NCI-H82 treated with DMSO at 0.1 percent for 48 hours (cell line): ENCODE measurements at regions not wholly inside any gene's neighbourhood (a gene's known extent, or its start where the extent isn't known, plus 50 kb on each side); places are given as distances from the start of the nearest gene placed in this dataset.

ENCODE experiments used
- DNase-seq: peaks from one replicate; lab custom pipeline; 2025; ENCODE audit not compliant: unreplicated experiment; lab: John Stamatoyannopoulos, UW

DNA sequence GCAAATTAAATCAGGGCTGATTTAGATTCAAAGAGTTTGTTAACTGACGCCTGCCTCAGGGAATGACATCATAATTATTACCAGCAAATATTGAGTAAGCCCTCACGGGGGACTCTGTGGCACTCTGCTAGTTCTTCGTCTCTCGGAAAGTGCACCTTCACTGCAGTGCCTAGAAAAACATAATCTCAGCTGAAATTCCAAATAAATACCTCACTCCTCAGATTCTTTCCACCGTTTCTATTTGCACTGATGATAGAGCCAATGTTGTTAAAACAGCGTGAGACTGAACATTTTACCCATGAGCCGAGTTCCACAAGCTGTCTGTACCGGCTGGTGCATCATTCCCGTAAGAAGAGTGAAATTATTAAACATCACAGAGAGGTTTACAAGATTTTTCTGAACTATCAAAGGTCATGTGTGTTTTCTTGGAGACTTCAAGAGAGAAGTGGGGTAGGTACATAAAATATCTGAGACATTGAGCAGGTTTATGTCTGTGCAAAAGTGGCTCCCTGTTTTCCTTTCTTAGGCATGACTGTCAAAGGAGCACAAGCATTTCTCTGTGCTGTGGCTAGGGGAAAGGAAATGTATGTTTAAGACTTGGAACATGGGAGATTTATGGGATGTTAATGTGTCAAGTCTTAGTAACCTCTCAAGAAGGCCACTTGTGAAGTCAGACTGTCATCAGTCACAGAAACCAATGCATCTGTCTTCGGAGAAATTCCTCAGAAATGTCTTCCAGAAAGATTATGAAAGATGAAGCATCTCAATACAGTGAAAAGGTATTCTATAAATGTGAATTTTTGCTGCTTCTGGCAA, 119.6 kb downstream of the CBLL2 start:
- no peak for DNase-seq

DNA sequence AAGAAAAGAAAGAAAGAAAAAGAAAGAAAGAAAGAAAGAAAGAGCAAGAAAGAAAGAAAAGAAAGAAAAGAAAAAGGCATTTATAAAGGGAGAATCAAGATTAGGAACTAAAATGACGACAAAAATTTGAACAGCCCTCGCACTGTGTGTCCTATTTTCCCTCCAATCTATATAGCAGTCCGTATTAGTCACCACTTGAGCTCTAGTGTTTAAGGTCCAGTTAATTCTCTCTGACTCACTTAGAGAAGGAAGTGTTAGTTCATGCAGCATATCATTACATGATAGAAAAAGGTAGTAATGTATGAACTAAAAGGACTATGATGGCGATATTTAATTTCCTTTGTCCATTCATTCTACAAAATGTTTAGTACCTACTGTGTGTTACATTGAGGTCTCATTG, 122.7 kb downstream of the CBLL2 start:
- no peak for DNase-seq

- no peak for DNase-seq
Observed at GRCh38 chrX:22396408-22396807, 123.7 kb downstream of the CBLL2 start.

GRCh38 chrX:22397566-22397965, 124.9 kb downstream of the CBLL2 start:
- DNase-seq = no peak

- DNase-seq = no peak
Observed at GRCh38 chrX:22399437-22400192, 126.9 kb downstream of the CBLL2 start.

GRCh38 chrX:22404297-22404696, 131.6 kb downstream of the CBLL2 start:
- no peak for DNase-seq

GRCh38 chrX:22406201-22406737, 133.6 kb downstream of the CBLL2 start:
- DNase-seq = no peak

DNA sequence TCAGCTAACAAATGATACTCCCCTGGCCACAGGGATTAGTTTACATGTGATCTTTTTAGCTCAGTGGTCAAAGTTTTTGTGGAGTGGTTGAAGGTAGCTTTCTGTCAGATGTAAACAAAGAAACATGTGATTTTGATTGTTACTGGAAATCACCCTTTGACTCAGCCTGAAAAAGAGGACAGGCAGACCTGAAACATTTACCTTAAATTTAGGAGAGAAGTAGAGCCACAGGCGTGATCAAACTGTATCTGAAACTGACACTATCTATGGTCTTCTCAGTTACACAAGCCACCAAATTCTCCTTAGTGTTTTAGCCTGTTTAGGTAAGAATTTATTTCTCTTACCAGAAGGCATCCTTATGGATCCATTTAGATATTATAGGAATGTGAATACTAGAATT, 136.7 kb downstream of the CBLL2 start:
- DNase-seq = no peak

DNA sequence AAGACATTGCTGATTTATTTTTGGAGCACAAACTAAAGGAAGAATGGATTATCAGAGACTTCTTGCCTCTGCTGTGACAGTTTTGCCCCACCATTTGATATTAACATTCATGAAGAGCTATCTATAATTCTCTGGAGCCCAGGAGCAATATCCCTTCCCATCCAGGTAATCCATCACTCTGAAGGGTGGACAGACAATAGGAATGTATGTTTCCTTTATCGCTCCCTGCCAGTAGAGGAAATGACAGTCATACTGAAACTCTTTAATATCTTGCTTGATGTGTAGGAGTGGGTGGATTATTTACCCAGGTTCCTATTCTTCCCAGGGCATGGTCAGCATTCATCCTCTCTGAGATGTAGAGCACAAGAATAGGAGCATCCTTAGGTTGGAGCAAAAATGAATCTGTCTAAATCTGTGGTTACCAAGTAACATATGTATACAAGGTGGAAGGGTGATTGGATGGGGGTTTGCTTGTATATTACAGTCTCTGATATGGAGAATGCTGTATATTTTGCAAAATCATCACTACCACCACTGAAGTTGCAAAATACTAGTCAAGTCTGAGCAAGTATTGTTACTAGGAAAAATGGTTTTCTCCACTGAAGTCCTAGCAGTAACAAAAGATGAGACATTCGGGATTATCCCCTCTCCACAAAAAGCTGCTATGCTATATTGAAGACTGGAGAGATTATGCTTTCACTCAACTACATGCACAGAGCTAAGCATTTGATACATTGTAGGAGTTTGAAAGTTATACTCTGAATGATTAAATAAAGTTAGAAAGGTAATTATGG, 151.6 kb downstream of the CBLL2 start:
- DNase-seq = no peak

DNA sequence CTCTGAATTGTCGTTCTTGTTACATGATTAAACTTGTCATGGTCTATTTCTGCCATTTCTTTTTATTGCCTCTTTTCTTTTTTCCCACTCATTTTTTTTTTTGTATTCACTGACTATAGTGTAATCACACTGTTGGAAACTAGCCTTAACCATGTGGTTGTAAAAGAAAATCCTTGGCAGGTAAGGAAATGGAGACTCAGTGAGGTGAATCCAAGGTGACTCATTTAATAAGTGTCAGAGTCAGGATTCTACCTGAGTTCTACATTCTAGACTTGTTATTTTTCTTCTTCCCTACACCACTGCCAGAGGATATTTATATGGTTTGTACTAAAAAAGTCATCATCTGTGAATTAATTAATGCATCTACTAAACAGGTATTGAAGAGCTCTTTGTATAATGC, 152.2 kb downstream of the CBLL2 start:
- DNase-seq = no peak

- no peak for DNase-seq
Observed at GRCh38 chrX:22429704-22430103, 157.0 kb downstream of the CBLL2 start.

GRCh38 chrX:22430701-22431100, 158.0 kb downstream of the CBLL2 start:
- DNase-seq = no peak

DNA sequence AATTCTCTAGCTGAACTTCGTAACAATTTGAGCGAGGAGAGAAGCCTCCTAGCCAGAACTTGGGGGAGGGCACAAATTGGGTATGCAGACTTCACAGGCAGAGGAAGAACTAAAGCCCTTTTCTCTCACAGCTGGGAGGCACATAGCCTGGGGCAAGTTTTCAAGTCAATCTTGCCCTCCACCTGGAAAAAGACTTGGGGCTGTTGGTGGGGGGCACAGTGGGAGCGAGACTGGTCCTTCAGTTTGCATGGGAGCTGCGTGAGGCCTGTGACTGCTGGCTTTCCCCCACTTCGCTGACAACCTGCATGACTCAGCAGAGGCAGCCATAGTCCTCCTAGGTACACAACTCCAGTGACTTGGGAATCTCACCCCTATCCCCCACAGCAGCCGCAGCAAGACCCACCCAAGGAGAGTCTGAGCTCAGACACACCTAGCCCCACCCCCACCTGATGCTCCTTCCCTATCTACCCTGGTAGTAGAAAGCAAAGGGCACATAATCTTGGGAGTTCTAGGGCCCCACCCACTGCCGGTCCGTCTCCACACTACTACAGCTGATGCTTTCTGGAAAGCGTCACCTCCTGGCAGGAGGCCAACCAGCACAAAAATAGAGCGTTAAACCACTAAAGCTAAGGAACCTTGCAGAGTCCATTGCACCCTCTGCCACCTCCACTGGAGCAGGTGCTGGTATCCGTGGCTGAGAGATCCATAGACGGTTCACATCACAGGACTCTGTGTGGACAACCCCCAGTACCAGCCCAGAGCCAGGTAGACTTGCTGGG, 160.8 kb downstream of the CBLL2 start:
- no peak for DNase-seq

DNA sequence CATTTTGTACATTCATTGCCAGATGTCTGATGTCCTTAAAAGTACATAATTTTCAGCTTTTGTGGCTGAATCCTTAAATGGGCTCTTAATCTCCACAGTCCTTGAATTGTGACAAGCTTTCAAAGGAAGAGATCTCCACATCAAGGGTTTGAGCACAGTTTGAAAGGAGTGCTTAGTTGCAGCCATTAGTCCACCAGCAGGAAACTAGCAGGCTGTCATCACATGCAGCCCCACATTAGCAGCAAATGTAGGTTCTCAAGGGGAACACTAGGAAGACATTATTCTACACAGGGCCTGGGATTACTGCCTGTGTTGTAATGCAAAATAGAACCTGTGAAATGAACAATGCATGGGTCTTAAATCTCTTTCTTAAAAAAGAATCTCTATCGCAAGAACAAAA, 173.2 kb downstream of the CBLL2 start:
- DNase-seq = no peak

GRCh38 chrX:22462959-22463358, 190.2 kb downstream of the CBLL2 start:
- DNase-seq = no peak

DNA sequence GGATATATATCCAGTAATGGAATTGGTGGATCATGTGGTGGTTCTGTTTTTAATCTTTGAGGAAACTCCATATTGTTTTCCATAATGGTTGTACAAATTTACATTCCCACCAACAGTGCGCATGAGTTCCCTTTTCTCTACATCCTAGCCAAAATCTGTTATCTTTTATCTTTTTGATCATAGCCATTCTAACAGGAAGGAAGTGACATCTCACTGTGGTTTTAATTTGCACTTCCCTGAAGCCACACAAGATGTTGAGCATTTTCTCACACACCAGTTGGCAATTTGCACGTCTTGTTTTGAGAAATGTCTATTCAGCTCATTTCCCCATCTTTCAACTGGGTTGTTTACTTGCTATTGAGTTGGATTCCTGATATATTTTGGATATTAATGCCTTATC, 194.9 kb downstream of the CBLL2 start:
- no peak for DNase-seq

DNA sequence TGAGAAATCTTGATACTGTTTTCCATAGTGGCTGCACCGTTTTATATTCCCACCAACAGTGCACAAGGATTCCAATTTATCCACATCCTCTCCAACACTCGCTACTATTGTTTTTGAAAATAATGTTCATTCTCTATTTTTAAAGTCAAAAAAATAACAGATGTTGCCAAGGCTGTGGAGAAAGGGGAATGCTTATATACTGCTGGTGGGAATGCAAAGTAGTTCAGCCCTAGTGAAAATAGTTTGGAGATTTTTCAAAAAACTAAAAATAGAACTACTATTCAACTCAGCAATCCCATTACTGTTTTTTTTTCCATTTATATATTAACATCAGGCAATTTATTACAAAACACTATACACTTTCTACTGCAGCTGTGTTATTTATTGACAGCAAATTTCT, 208.7 kb downstream of the CBLL2 start:
- DNase-seq = no peak

GRCh38 chrX:22486296-22486695, 213.6 kb downstream of the CBLL2 start:
- no peak for DNase-seq

GRCh38 chrX:22516893-22517292, 244.2 kb downstream of the CBLL2 start:
- no peak for DNase-seq

DNA sequence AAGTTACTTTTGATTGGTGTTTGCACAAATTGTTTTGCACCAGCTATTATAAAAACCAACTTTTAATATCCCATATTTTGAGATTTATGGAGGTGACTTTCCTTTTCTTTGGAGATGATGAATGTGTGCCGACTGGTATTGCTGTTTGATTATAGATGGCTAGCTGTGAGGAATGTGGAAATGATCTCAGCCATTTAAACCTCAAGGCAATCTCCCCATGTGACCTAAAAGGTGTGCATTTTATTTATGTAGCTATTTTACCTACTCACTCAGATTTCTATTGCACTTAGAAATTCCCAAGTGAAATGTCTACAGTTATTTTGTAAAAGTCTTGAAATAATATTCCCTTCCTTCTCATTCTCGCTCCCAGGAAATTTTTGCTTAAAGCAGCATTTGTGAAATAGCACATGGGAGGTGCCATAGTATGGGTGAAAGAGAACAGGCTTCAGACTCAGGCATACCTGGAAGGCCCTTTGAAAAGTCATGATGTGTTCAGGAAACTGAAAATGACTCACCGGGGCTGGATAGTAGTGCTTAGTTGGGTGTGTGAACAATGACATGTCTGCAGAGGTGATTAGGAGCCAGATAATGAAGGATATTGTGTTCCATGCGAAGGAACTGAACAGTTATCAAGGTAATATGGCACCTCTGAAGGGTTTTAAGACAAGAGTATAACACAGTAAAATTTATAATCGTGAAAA, 247.6 kb downstream of the CBLL2 start:
- no peak for DNase-seq
